ENCODE measurements at regions not wholly inside any gene's neighbourhood (a gene's known extent, or its start where the extent isn't known, plus 50 kb on each side); places are given as distances from the start of the nearest gene placed in this dataset.

GRCh38 chr4:63644396-63644795, 764.9 kb downstream of the TECRL start:
- TF ChIP-seq CTCF (IDR thresholded peaks at IDR 0.05; ENCODE audit: low read depth, low read length): no peak
- no peak overlapping the region for H3K4me3 ChIP-seq (ENCODE audit: low read depth, low read length)

DNA sequence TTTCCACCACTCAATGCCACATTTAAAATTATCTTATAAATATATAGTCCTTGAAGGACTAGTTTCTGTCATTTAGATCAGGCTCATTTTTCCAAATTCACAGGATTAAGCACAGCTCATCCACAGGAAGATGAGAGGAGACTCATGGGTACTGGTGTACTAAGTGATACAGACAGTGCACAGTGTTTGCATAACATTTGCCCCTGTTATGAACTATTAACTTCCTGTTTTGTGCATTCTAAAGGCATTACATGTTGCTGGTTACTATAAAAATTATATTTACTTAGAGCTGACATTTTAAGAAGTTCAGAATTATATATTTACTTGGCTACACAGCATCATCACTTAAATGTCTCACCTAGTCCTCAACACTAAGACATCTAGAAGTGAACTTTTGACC, 772.0 kb downstream of the TECRL start:
- no peak overlapping the region for H3K4me3 ChIP-seq (ENCODE audit: low read depth, low read length)
- TF ChIP-seq CTCF (IDR thresholded peaks at IDR 0.05; ENCODE audit: low read depth, low read length): no peak

GRCh38 chr4:63632858-63633257, 776.4 kb downstream of the TECRL start:
- no peak overlapping the region for H3K4me3 ChIP-seq (ENCODE audit: low read depth, low read length)
- TF ChIP-seq CTCF (IDR thresholded peaks at IDR 0.05; ENCODE audit: low read depth, low read length): no peak

GRCh38 chr4:63620271-63620670, 789.0 kb downstream of the TECRL start:
- no peak overlapping the region for H3K4me3 ChIP-seq (ENCODE audit: low read depth, low read length)
- no peak for TF ChIP-seq CTCF (IDR thresholded peaks at IDR 0.05; ENCODE audit: low read depth, low read length)

DNA sequence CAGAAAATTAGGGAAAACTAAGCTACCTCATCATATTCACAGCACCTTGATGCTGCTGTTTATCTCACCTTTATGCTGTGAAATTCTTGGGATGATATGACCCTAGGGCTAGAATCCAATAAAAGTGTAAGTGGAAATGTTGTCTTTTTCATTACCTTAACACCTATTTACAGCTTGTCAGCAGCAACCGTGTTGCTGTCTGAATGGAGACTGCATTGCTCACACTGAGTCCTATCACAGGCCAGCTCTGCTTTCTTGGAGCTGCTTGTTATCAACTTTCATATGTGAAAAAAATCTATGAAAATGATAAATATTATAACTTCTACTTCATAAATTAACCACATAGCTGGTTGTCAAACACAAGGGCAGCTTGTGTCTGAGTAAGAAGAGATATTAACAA, 789.5 kb downstream of the TECRL start:
- no peak for TF ChIP-seq CTCF (IDR thresholded peaks at IDR 0.05; ENCODE audit: low read depth, low read length)
- H3K4me3 ChIP-seq (ENCODE audit: low read depth, low read length): no peak overlapping the region

DNA sequence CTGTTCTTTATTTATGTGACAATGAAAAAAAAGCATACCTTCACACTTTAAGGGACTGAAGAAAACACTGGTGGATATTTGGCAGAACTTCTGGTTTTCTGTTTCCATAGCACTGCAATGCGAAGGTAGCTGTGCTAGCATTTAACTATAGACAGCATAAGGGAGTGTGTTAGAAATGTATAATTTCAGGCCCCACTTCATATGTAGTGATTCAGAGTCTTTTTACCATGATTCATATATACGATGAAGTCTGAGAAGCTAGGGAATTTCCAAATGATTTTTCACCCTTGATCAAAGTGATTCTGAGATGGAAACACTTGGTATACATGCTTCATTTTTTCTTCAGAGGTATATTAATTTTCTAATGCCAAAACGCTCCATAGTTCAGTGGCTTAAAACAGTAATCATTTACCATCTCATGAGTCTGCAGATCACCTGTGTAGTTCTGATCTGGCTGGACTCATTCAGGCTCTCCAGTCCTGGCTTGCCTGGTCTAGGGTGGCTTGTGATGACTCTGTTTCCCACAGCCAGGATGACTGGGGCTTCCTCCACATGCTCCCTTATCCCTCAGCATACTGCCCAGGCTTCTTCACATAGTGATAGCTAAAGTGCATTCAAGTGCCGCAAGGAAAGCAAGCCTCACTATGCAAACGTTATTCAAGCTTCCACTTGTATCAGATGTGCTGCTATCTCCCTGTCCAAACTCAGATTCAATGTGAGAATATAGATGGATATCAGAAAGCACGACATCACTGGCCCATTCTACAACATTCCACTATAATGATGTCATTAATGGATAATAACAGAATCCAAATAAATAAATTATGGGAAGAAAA, 790.1 kb downstream of the TECRL start:
- TF ChIP-seq CTCF (IDR thresholded peaks at IDR 0.05; ENCODE audit: low read depth, low read length): no peak
- no peak overlapping the region for H3K4me3 ChIP-seq (ENCODE audit: low read depth, low read length)

DNA sequence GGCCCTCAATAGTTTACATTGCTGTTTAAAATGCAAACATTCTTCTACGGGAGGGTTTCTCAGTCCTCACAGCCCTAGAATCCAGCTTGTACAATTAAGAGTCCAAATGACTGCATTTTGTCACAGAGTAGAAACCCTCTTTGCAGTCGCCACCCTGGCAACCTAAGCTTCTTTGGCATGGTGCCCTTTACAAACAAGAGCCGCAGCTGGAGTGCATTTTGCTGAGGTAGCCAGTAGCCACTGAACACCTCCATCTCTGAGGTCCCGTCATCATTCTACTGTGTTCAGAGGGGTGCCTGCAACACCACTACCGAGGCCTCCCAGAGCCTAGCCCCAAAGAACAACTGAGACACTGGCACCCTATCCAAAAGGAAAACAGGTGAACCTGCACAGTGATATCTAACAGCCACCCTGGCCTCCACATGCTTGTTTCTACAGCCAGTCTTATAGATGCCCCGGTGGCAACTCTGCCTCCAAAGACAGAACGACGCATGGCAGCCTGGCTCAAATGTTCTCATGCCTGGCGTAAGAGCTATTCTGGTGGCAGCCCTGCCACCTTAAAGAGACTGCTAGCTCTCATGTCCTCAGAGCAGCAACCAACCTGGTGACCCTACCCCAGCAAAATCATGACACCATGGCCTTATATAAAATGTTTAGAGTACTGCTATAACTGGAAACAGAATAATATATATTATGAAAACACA, 801.9 kb downstream of the TECRL start:
- no peak for TF ChIP-seq CTCF (IDR thresholded peaks at IDR 0.05; ENCODE audit: low read depth, low read length)
- H3K4me3 ChIP-seq (ENCODE audit: low read depth, low read length): no peak overlapping the region

All from WI38 (cell line).